HEK293T (cell line): ENCODE measurements at regions not wholly inside any gene's neighbourhood (a gene's known extent, or its start where the extent isn't known, plus 50 kb on each side); places are given as distances from the start of the nearest gene placed in this dataset.

Experiments used
- CTCF ChIA-PET: fragments of 350-600 bp; formaldehyde crosslinking; extraction: SDS; loops from one replicate; lab custom pipeline; 2021; ENCODE audit warnings: antibody characterized with exemption, inconsistent platforms; lab: Yijun Ruan, JAX
- POLR2A ChIA-PET: fragments of 350-600 bp; formaldehyde crosslinking; extraction: SDS; loops from one replicate; lab custom pipeline; 2020; ENCODE audit warnings: antibody characterized with exemption, inconsistent platforms; lab: Yijun Ruan, JAX
- DNase-seq: peaks from one replicate; pipeline ENCODE4 v3.0.0; 2012; ENCODE audit warnings: mixed read lengths; ENCODE audit errors: extremely low spot score
- ARNT ChIP-seq: fragments of 450-650 bp; IDR thresholded peaks from 2 replicates; pipeline ENCODE4 v1.6.1; 2017; ENCODE audit warnings: mild to moderate bottlenecking
- BHLHE40 ChIP-seq: fragments of 450-650 bp; IDR thresholded peaks from 2 replicates; pipeline ENCODE4 v1.6.1; 2016; ENCODE audit warnings: mild to moderate bottlenecking, moderate library complexity, borderline replicate concordance
- CTBP1 ChIP-seq: fragments of 450-650 bp; IDR thresholded peaks from 2 replicates; pipeline ENCODE4 v1.6.1; 2016; ENCODE audit warnings: borderline replicate concordance
- ELF4 ChIP-seq: fragments of 450-650 bp; IDR thresholded peaks from 2 replicates; pipeline ENCODE4 v1.6.1; 2017; ENCODE audit warnings: antibody characterized with exemption
- FOXA1 ChIP-seq: fragments of 450-650 bp; IDR thresholded peaks from 2 replicates; pipeline ENCODE4 v1.6.1; 2016; ENCODE audit warnings: mild to moderate bottlenecking
- FOXK2 ChIP-seq: fragments of 450-650 bp; IDR thresholded peaks from 2 replicates; pipeline ENCODE4 v1.6.1; 2016; ENCODE audit warnings: mild to moderate bottlenecking
- FOXM1 ChIP-seq: fragments of 450-650 bp; IDR thresholded peaks from 2 replicates; pipeline ENCODE4 v1.6.1; 2017; ENCODE audit warnings: mild to moderate bottlenecking, borderline replicate concordance
- HDGF ChIP-seq: fragments of 450-650 bp; IDR thresholded peaks from 2 replicates; pipeline ENCODE4 v1.6.1; 2017; ENCODE audit warnings: antibody characterized with exemption, borderline replicate concordance
- L3MBTL2 ChIP-seq: fragments of 450-650 bp; conservative IDR thresholded peaks from 2 replicates; pipeline ENCODE4 v1.6.1; 2016; ENCODE audit warnings: mild to moderate bottlenecking
- LEF1 ChIP-seq: fragments of 450-650 bp; IDR thresholded peaks from 2 replicates; pipeline ENCODE4 v1.6.1; 2017; ENCODE audit warnings: mild to moderate bottlenecking, borderline replicate concordance
- NFRKB ChIP-seq: fragments of 450-650 bp; IDR thresholded peaks from 2 replicates; pipeline ENCODE4 v1.6.1; 2016; ENCODE audit warnings: mild to moderate bottlenecking, moderate library complexity
- SP1 ChIP-seq: fragments of 450-650 bp; IDR thresholded peaks from 2 replicates; pipeline ENCODE4 v1.6.1; 2017
- SUZ12 ChIP-seq: fragments of 450-650 bp; IDR thresholded peaks from 2 replicates; pipeline ENCODE4 v1.6.1; 2016; ENCODE audit warnings: mild to moderate bottlenecking
- TARDBP ChIP-seq: fragments of 450-650 bp; IDR thresholded peaks from 2 replicates; pipeline ENCODE4 v1.6.1; 2016
- ZNF384 ChIP-seq: fragments of 450-650 bp; IDR thresholded peaks from 2 replicates; pipeline ENCODE4 v1.6.1; 2016
- TF ChIP-seq, protein P1 (sequence below): fragments of 450-650 bp; IDR thresholded peaks from 2 replicates; pipeline ENCODE4 v1.6.1; 2016

DNA sequence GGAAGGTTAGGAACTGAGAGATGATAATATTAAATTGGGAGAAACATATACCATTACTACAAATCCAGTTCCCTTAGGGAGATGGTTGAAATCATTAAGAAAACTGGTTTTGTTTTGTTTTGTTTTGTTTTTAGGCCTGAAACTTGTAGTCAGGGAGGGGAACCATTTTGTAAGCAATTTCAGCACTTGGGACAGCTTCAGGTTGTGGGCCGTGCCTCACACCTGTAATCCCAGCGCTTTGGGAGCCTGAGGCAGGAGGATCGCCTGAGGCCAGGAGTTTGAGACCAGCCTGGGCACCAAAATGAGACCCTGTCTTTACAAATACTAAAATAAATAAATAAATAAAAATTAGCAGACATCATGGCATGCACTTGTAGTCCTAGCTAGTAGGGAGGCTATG, 694.3 kb upstream of the NR5A2 start:
- TF ChIP-seq ARNT (no peak), FOXA1 (no peak), NFRKB (no peak), LEF1 (no peak), BHLHE40 (no peak), ELF4 (no peak), L3MBTL2 (no peak)
- TF ChIP-seq, protein P1, sequence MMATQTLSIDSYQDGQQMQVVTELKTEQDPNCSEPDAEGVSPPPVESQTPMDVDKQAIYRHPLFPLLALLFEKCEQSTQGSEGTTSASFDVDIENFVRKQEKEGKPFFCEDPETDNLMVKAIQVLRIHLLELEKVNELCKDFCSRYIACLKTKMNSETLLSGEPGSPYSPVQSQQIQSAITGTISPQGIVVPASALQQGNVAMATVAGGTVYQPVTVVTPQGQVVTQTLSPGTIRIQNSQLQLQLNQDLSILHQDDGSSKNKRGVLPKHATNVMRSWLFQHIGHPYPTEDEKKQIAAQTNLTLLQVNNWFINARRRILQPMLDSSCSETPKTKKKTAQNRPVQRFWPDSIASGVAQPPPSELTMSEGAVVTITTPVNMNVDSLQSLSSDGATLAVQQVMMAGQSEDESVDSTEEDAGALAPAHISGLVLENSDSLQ, result no peak
- ChIA-PET CTCF (no interaction called here), POLR2A (no interaction called here)
- no peak for DNase-seq

GRCh38 chr1:199335496-199335895, 692.0 kb upstream of the NR5A2 start:
- ChIA-PET CTCF (no interaction called here), POLR2A (no interaction called here)
- DNase-seq, result no peak
- no peak for TF ChIP-seq L3MBTL2
- TF ChIP-seq FOXA1, result no peak
- TF ChIP-seq FOXM1, result no peak
- no peak for TF ChIP-seq ELF4
- TF ChIP-seq SP1, result no peak
- TF ChIP-seq BHLHE40, result no peak
- no peak for TF ChIP-seq FOXK2
- TF ChIP-seq, protein P1, result no peak
- no peak for TF ChIP-seq LEF1
- TF ChIP-seq TARDBP, result no peak

GRCh38 chr1:199336745-199337640, 690.5 kb upstream of the NR5A2 start:
- POLR2A ChIA-PET, result no interaction called here
- no peak for DNase-seq
- CTCF ChIA-PET, result no interaction called here
- TF ChIP-seq L3MBTL2 (no peak), ELF4 (no peak), ZNF384 (no peak), SUZ12 (no peak), TARDBP (no peak), CTBP1 (no peak), NFRKB (no peak), SP1 (no peak), FOXM1 (no peak), LEF1 (no peak)
- TF ChIP-seq, protein P1, result no peak

GRCh38 chr1:199338760-199339159, 688.8 kb upstream of the NR5A2 start:
- TF ChIP-seq FOXK2, result no peak
- no peak for TF ChIP-seq ZNF384
- TF ChIP-seq HDGF, result no peak
- no peak for TF ChIP-seq ARNT
- TF ChIP-seq SUZ12, result no peak
- no peak for TF ChIP-seq L3MBTL2
- TF ChIP-seq SP1, result no peak
- TF ChIP-seq BHLHE40, result no peak
- no peak for TF ChIP-seq LEF1
- ChIA-PET CTCF (no interaction called here), POLR2A (no interaction called here)

GRCh38 chr1:199352351-199352750, 675.2 kb upstream of the NR5A2 start:
- ChIA-PET CTCF (no interaction called here), POLR2A (no interaction called here)
- TF ChIP-seq ARNT, result no peak
- TF ChIP-seq FOXA1, result no peak
- no peak for TF ChIP-seq FOXM1
- TF ChIP-seq ZNF384, result no peak
- DNase-seq, result no peak

More at GRCh38 chr1:199338760-199339159, 688.8 kb upstream of the NR5A2 start:
- no peak for DNase-seq

DNA sequence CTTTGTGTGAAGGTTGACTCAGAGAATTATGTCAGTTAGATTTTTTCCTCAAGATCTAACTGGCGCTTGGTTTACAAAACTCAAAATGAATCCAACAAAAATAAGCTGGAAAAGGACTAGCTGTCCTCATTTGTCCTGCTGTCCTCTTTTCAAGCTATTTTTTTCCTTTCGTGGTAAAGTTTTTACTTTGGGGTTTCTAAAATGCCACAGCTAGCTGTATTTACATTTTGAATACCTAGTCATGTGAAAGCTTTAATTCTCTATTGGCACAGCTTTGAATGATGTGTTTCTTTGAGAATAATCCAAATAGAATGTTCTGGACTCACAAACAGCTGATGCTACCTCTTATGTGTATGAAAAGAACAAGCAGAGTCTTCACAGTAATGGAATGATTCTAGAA, 673.6 kb upstream of the NR5A2 start:
- ChIA-PET POLR2A (no interaction called here), CTCF (no interaction called here)
- TF ChIP-seq FOXA1, result no peak
- TF ChIP-seq ELF4, result no peak
- TF ChIP-seq L3MBTL2, result no peak
- no peak for DNase-seq

DNA sequence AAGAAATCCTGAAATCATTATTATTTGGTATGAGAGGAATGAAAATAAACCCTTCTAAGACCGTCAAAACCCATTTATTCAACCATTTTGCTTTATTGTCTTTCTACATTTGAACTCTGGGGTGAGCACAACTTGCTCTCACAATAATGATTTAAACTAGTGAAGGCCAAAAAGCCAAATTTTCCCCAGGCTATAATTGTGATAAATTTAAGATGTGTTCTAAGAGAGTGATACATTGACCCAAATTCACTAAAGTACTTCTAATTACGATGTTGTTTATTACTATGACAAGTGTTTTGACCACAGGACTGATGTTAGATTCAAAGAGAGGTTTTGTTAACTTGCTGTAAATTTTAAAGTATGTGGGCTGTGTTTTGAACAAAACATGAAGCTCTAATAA, 670.9 kb upstream of the NR5A2 start:
- CTCF ChIA-PET, result no interaction called here
- POLR2A ChIA-PET, result no interaction called here

More for the DNA sequence above, 670.9 kb upstream of the NR5A2 start:
- no peak for DNase-seq
- no peak for TF ChIP-seq NFRKB
- no peak for TF ChIP-seq HDGF
- TF ChIP-seq ZNF384, result no peak
- TF ChIP-seq SUZ12, result no peak
- TF ChIP-seq LEF1, result no peak
- no peak for TF ChIP-seq SP1
- TF ChIP-seq L3MBTL2, result no peak
- no peak for TF ChIP-seq FOXM1
- no peak for TF ChIP-seq CTBP1
- TF ChIP-seq ARNT, result no peak
- no peak for TF ChIP-seq BHLHE40
- no peak for TF ChIP-seq FOXK2
- TF ChIP-seq, protein P1, result no peak
- no peak for TF ChIP-seq FOXA1
- TF ChIP-seq ELF4, result no peak
- TF ChIP-seq TARDBP, result no peak
